ENCODE measurements at regions not wholly inside any gene's neighbourhood (a gene's known extent, or its start where the extent isn't known, plus 50 kb on each side); places are given as distances from the start of the nearest gene placed in this dataset.

GRCh38 chr4:177232473-177232872 is 77.2 kb upstream of the NEIL3 start:
- TF ChIP-seq, protein P1, sequence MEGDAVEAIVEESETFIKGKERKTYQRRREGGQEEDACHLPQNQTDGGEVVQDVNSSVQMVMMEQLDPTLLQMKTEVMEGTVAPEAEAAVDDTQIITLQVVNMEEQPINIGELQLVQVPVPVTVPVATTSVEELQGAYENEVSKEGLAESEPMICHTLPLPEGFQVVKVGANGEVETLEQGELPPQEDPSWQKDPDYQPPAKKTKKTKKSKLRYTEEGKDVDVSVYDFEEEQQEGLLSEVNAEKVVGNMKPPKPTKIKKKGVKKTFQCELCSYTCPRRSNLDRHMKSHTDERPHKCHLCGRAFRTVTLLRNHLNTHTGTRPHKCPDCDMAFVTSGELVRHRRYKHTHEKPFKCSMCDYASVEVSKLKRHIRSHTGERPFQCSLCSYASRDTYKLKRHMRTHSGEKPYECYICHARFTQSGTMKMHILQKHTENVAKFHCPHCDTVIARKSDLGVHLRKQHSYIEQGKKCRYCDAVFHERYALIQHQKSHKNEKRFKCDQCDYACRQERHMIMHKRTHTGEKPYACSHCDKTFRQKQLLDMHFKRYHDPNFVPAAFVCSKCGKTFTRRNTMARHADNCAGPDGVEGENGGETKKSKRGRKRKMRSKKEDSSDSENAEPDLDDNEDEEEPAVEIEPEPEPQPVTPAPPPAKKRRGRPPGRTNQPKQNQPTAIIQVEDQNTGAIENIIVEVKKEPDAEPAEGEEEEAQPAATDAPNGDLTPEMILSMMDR (IDR thresholded peaks at IDR 0.05; ENCODE audit: low read depth, low read length), result no peak
- no peak for TF ChIP-seq EZH2phosphoT487 (IDR thresholded peaks at IDR 0.05; ENCODE audit: low read depth)
